Stimulated activated CD4-positive, alpha-beta T cell treated with anti-CD3 and anti-CD28 coated beads, Interleukin-2, amount 100 ng/mL, for 4 hours (primary cell): ENCODE measurements at regions not wholly inside any gene's neighbourhood (a gene's known extent, or its start where the extent isn't known, plus 50 kb on each side); places are given as distances from the start of the nearest gene placed in this dataset.
"Not testable (repeated sequence)": the region's sequence is repeated elsewhere in the genome, so short reads cannot be mapped to it uniquely, and the experiment has no call there.

Experiments
- DNase-seq: peaks from one replicate; pipeline ENCODE4 v3.0.0-alpha.2; 2020; ENCODE audit warnings: low read depth

DNA sequence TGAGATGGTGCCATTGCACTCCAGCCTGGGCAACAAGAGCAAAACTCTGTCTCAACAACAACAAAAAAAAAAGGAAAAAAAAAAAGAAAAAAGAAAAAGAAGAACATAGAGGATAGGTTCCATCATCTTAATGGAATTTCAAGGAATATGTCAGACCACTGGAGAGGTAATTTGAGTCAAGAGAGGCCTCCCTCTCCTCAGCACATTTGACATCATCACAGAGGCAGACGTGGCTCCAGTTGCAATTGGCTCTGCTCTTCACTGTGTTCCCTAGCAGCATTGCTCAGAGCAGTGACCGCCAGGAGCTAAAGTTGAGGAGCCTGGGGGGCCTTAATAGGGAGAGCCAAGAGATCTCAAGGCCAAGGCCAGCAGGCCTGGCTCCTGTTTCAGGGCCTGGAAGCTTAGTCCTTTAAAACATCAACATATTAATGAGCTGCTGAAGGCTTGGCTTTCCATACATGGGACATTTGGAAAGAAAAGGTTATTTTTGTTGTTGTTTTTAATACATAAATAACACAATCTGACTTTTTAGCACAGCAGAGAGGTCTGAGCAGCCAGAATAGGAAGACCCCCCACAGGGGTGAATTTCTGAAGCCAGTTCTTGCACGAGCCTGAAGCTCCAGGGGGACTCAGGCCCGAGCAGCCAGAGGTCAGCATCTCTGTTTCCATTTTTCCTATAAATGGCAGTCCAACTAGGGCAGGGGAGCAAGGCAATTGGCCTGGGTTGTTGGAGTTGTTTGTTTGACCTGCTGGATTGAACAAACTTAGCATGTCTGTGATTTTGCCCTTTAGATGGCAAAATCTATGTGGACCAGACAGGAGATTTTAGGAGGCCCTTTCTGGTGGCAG, 118.3 kb upstream of the FGGY start:
- DNase-seq = no peak

DNA sequence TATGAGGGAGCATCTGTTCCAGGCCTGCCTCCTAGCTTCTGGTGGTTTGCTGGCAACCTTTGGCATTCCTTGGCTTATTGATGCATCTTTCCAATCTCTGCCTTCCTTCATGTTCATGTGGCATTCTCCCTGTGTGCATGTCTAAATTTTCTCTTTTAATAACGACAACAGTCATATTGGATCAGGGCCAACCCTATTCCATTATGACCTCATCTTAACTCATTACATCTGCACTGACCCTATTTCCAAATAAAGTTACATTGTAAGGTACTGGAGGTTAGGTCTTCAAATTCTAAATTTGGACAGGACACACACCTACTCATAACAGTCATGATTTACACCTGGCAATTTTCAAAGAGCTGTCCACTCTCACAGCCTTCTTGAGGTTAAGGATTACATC, 117.2 kb upstream of the FGGY start:
- DNase-seq = no peak

DNA sequence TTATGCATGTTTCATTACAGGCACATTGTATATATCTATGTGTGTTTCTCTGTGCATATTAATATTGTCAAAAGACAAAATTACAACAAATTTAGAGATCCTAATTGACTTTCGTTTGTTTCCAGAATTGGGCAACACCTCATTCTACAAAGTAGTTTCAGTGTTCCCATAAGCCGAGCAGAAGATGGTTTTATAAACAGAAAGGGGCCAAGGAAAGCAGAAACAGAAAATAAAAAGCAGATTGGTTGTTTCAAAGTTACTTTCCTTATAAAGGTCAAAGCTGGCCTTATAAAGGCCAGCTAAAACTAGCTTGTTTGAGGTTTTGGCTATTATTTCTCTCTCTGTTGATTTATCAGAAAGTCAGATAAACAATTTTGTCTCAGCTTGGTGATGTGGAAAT, 116.2 kb upstream of the FGGY start:
- DNase-seq = no peak

DNA sequence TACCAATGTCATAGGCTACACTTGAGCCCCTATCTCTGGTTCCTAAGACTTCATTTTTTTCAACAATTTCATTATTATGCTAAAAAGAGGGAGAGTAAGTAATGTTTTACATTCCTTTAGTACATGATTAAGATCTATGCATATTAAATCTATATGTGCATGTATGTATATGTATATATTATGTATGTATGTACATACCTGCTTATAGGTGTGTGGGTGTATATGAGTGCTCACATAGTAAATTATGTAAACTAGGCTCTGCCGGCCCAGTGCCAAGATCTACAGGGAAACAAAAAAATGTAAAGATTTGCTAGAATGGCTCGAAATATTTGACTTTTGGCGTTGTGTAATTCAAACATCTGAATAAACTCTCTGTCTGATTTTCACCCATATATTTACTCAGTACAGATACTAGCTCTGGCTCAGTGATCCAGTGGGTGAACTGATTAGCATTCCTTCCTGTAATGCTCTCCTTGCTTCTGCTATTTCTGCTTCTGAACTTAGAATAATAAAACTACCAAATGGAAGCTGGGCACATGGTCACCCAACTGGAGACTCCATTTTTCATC, 113.1 kb upstream of the FGGY start:
- DNase-seq = no peak

DNA sequence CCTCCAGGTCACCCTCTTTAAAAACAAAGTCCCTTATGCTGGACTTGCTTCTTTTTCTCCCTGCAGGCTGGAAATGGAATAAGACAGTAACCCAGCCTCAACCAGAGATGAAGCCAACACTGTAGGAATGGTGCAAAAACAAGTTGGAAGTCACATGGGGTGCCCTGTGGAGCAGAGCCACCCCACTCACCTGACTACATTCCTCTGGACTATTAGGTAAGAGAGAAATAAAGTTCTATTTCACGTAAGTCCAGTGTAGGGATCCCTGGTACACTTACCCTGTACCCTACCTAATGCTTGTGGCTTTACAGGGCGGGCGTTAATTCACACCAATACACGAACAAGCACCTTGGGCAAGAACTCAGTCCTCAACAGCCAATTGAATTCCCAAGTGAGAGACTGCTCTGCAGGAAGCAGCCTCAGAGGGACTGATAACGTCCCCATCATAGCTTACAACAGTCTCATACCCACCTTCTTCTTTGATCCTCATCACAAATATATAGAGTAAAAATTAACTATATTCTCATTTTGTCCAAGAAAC, 112.5 kb upstream of the FGGY start:
- DNase-seq = no peak

DNA sequence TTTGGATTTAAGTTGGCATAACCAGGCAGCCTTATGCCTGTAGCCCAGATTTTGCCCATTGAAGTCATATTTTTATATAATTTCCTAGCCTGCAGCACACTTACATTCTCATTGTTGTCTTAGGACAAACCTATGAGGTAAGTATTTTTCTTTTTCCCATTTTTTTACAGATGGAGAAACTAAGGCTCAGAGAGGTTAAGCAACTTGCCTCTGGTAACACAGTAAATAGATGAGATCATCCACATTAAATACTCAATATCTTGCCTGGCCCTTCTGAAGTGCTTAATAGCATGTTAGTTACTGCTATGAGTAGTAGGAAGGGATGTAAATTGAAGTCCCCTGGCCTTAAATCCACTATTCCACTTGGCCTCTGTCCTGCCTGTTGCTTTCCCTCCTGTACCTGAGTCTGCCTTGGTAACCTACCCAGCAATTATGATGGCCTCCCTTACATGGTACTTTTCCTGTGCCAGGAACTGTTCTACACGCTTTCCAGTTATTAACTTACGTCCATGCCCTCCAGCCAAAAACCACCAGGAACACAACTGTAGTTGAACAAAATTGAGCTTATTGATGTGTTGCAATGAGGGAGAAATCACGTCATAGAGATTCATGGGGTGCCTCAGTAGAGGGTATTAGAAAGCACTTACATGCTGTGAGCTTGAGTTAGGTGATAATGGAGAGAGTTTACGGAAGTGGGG, 111.6 kb upstream of the FGGY start:
- no peak for DNase-seq

DNA sequence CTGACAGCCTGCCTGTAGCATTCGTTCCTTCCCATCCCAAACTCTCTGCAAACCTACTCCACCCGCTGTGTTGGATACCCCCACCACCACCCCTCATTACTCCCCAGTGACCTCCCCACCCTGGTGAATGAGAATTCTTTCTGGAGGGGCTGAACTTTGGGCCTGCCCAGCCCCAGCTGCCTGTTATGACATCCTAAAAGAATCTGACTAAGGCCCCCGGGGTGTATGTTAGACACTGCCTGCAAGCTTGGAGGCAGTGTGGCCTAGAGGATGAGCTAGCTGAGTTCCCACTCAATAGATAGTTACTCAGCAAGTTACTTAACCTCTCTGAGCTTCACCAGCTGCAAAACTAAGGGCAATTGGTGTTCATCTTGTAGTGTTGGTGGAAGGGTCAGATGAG, 110.2 kb upstream of the FGGY start:
- no peak for DNase-seq

DNA sequence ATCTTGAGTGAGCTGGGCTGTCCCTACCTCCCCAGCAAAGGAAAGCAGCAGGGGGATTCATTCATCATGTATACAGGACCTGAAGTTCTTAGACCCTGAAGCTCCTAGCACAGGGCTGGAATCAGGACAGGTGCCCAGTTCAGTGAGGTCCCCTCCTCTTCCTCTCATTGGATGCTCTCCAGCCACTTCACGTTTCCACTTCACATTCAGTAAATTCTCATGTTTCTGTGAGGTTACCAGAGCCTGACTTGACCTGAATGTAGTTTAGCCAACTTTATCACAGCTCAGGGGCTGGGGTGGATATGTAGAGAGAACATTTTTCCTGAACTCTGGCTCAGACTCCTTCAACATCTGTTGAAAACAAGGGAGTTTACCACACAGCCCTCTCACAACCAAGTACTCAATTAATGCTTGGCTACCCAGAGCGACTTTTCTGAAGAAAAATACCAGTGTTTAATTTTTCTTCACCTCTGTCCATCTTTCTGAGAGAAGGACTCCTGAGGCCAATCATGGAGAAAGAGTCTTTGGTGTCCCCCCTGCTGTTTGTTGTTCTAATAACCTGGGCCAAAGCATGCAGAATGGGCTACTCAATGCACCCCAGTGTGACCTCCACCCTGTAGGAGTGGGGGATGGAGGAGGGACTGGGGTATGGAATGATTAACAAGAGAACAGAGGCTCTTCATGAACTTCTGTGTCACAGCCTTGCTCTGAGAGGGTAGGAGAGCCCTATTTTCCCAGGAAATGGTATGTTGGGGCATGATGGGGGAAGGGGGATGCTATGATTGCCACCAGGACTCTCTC, 108.3 kb upstream of the FGGY start:
- DNase-seq = no peak

DNA sequence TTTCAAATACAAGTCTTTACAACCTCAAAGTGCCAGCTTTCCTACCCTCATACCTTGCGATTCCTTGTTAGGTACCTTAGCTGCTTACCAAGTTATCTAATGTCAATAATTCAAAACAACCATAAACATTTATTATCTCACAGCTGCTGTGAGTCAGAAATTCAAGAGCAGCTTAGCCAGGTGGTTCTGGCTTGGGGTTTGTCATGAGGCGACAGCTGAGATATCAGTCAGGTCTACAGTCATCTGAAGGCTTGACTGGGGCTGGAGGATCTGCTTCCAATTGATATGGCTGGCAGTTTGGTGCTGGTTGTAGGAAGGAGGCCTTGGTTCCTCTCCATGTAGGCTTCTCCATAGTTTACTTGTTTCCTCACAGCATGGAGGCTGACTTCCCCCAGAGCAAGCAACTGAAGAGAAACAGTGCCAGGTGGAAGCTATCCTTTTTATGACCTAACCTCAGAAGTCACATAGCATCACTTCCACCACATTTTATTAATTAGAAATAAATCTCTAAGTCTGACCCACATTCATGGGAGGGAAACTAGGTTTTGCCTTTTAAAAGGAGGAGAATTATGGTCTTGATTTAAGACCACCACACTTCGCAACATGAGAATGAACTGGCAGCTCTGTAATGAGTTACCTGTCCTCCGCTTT, 103.3 kb upstream of the FGGY start:
- no peak for DNase-seq

DNA sequence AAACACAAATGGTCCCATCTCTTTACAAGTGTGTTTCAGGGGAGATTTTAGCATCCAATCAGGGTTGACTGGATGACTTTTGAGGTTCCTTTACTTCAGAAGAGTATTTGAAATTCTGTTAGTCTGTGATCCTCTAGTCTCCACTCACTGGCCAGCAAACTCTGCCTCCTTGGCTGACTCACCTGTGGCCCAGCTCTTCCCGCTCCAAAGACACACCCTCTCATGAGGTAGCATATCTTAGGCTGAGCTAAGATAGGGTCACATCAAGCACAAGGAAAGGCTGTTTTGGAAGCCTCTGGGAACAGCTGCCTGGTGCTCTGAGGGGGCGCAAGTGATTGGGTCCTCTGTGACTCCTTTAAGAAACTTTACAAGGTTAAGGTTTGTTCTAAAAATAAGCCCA, 102.3 kb upstream of the FGGY start:
- no peak for DNase-seq

DNA sequence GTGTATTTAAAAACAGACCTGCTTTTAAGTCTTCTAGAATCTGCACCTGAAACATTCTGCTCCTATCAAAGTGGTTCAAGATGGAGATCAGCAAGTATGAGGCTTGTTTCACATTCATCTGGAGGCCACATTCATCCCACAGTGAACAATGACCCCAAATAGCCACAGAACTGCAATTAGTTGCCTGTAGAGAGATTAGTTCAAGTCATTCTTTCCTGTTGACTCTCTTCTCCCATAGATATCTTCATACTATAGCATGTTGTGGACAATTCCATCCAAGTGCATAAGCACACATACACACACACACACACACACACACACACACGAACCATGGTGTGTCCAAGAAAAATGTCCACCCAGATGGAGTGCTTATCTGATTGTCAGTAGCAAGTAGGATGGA, 101.7 kb upstream of the FGGY start:
- no peak for DNase-seq

DNA sequence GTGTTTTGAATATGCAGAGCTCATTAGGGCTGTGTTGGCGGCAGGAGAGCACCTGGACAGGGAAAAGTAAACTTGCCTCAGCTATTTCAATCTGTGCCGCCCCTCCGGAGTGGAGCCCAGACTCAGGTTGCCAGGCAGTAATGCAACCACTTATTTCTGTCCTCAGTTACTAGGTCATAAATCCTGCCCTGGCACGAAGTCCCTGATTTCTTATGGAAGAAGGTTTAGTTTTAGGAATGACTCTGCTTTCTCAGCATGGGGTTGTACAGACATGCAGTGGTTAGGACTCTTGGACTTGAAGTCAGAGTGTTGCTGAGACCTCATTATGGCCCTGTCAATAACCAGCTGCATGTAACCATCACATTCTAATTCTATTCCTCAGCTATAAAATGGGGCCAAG, 98.3 kb upstream of the FGGY start:
- DNase-seq = no peak

DNA sequence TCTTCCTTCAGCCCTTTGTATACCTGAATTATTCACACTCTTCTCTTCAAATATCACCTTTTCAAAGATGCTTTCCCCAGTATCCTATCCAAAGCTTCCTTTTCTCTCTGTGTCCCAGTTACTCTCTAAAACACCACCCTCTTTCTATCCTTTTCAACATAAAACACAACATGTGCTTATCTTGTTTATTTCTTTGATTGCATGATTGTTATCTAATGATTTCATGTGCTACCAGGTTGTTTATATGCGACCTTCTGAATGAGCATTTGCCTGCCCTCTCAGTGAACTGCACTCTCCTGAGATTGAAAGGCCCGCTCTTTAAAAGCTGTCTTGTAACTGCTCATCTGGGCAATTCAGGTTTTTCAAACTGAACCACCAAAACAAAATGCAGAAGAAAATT, 97.7 kb upstream of the FGGY start:
- no peak for DNase-seq

DNA sequence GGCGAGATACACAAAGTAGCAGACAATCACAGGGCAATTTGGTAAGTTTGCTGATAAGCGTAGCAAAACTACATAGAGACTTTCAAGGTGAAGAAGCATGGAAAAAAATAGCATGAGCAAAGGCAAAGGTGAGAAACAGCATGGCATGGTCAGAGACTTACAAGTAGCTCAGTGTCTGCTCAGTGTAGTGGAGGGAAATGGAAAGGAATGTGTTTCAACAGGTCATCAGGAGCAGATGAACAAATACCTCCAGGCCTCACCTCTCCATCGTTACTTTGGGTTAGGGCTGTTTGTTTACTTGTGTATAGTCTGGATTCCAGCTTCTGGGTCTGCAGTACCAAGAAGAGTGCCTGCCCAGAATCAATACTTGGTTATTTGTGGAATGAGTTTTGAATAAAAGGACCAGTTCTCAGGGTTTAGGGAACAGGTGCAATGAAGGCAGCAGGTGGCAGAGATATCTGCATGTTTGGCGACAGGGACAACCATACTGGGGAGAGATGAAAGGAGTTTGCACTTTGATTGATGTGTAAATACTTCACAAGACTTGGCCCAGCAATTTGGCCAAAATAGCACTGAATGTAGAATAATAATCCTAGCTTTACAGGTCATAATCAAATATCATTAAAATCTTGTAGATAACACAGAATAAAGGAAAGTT, 97.0 kb upstream of the FGGY start:
- no peak for DNase-seq

DNA sequence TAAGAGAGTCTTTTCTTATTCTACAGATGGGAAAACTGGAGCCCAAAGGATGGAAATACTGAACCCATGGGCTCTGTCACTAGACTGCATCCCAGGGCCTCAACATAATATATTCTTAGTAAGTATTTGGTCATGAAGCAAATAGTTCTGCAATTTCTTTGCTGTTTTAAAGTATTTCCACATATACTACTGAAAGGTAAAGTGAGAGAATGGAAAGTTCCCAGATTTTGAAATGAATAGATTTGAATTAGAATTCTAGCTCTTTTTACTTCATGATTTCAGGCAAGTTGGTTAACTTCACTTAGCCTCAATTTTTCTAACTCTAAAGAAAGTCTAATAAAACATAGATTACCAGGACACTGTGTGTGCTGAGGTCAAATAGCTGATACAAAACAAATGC, 95.6 kb upstream of the FGGY start:
- DNase-seq = no peak

DNA sequence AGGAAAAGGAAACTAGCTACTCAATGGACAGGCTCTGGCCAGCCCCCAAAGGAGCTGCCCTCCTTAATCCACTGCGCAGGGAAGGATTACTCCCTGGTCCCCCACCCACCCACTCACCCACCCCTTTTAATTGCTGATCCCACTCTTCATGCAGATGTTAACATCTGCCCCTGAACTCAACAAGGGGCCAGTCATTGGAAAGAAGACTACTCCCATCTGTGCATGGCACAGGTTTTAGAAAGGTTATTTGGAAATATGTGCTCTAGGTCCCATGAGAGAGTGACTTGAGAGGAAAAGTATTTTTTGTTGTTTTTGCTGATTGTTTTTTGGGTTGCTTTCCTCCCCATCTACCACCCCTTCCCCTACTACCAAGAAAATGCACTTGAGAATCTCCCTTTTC, 94.4 kb upstream of the FGGY start:
- no peak for DNase-seq

DNA sequence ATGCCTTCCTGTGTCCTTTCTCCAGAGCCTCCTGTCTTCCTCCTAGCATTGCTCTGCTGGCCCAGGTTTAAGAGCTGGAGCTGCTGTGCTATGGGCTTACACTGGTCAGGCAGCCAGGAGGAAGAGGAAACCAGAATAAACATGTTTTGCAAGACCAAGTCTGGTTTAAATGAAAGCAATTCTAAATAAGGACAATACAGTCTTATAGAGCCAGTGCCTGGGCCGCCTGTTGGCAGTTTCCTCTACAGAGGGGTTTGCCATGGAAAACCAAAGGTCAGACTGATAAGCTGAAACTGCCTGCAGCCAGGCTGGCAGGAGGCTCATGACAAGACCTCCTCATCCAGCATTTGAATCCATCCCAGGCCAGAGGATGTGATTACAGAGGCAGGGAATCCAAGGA, 92.9 kb upstream of the FGGY start:
- DNase-seq = no peak

DNA sequence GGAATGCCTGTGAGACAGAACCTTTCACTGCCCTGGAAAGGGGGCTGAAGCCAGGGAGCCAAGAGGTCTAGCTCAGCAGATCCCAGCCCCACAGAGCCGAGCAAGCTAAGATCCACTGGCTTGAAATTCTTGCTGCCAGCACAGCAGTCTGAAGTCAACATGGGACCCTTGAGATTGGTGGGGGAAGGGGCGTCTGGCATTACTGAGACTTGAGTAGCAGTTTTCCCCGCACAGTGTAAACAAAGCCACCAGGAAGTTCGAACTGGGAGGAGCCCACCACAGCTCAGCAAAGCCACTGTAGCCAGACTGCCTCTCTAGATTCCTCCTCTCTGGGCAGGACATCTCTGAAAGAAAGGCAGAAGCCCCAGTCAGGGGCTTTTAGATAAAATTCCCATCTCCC, 90.3 kb upstream of the FGGY start:
- DNase-seq = not testable (repeated sequence)

DNA sequence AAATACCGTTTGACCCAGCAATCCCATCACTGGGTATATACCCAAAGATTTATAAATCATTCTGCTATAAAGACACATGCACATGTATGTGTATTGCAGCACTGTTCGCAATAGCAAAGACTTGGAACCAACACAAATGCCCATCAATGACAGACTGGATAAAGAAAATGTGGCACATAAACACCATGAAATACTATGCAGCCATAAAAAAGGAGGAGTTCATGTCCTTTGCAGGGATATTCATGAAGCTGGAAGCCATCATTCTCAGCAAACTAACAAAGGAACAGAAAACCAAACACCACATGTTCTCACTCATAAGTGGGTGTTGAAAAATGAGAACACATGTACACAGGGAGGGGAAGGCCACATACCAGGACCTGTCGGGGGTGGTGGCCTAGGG, 86.5 kb upstream of the FGGY start:
- DNase-seq = not testable (repeated sequence)

DNA sequence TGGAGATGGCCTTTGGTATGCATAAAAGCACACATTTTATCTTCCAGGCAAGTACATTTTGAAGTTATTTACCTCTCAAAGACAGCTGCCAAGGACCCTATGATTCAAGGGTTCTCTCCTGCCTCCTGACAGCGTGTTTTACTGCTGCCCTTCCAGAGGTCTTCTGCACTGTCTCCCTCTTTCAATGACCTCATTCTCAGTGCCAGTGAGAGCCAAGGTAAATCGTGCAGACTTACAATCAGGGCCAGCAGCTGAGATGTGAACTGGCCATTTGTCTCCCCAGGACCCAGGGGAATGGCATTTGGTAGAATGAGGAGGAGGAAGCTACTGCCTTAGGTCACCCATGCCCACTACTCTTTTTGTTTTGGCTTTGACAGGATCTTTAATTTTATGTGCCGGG, 84.2 kb upstream of the FGGY start:
- no peak for DNase-seq
